HepG2 (cell line): ENCODE measurements at regions not wholly inside any gene's neighbourhood (a gene's known extent, or its start where the extent isn't known, plus 50 kb on each side); places are given as distances from the start of the nearest gene placed in this dataset.

Source experiments
- BATF2 ChIP-seq: sonication (generic); formaldehyde crosslinking; IDR thresholded peaks from 2 replicates; pipeline ENCODE4 v1.8.0; 2022; ENCODE audit warnings: mild to moderate bottlenecking, missing genetic modification reagents, moderate library complexity
- CHD2 ChIP-seq: IDR thresholded peaks from 2 replicates; pipeline ENCODE4 v1.6.1; 2011; ENCODE audit warnings: low read depth, low read length, improper control_type of control experiment
- ZBTB42 ChIP-seq: sonication (generic); formaldehyde crosslinking; IDR thresholded peaks from 2 replicates; pipeline ENCODE4 v1.5.0; 2020; ENCODE audit warnings: mild to moderate bottlenecking, missing genetic modification reagents
- ZNF318 ChIP-seq: sonication (generic); formaldehyde crosslinking; IDR thresholded peaks from 2 replicates; pipeline ENCODE4 v1.4.0; 2020; ENCODE audit warnings: mild to moderate bottlenecking, missing genetic modification reagents
- TF ChIP-seq, protein P1 (sequence below): sonication (generic); formaldehyde crosslinking; IDR thresholded peaks from 2 replicates; pipeline ENCODE4 v1.8.0; 2023; ENCODE audit warnings: mild to moderate bottlenecking, missing genetic modification reagents

- TF ChIP-seq ZNF318 (no peak), BATF2 (CRISPR knock-in tag) (no peak), ZBTB42 (no peak), CHD2 (no peak)
- TF ChIP-seq, protein P1, sequence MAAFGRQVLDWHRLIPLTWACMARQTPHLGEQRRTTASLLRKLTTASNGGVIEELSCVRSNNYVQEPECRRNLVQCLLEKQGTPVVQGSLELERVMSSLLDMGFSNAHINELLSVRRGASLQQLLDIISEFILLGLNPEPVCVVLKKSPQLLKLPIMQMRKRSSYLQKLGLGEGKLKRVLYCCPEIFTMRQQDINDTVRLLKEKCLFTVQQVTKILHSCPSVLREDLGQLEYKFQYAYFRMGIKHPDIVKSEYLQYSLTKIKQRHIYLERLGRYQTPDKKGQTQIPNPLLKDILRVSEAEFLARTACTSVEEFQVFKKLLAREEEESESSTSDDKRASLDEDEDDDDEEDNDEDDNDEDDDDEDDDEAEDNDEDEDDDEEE: no peak
Measured at GRCh38 chr7:119343289-119343688, 929.7 kb upstream of the KCND2 start (continued).
